ENCODE measurements at regions not wholly inside any gene's neighbourhood (a gene's known extent, or its start where the extent isn't known, plus 50 kb on each side); places are given as distances from the start of the nearest gene placed in this dataset.

DNA sequence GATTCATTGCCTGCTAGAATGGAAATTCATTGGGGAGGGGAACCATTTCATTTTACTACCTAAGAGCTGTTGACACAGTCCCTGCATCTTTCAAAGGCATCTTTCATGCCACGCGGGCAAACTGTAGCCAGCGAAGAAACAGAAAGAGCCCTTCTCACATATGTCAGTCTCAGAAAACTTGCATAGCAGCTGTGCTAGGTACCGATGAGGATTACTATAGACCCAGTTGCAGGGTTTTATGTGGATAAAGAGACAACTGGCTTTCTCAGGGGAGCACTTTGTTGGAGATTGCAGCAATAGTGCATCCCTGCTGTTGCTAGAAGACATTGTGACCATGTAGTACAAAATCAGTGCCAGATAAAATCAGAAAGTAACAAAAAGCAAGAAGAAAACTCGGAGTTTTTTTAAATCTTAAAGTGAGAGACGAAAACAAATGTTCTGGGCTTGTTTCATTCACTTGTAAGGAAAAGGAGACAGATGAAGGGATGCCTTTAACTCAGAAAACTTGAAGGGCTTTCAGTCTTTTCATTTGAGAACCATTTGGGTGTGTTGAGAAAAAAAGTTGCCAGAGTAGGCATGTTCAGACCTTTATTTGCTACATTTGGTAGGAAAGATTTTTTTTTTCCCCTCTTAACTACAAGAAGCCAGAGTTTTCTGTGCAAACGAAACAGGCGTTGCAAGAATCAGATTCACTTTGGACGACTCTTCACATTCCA lies 804.1 kb downstream of the USP25 start:
- no peak overlapping the region for H3K4me3 Mint-ChIP-seq
- no peak overlapping the region for H3K27ac Mint-ChIP-seq
- no peaks in the 10 kb centered on the region for H3K27me3 Mint-ChIP-seq
- no peaks in the 10 kb centered on the region for H3K4me1 Mint-ChIP-seq (ENCODE audit: low read depth)
- no peaks in the 10 kb centered on the region for H3K36me3 Mint-ChIP-seq
- H3K9me3 Mint-ChIP-seq (ENCODE audit: low read depth): peaks cover 3% of the 10 kb centered on the region

DNA sequence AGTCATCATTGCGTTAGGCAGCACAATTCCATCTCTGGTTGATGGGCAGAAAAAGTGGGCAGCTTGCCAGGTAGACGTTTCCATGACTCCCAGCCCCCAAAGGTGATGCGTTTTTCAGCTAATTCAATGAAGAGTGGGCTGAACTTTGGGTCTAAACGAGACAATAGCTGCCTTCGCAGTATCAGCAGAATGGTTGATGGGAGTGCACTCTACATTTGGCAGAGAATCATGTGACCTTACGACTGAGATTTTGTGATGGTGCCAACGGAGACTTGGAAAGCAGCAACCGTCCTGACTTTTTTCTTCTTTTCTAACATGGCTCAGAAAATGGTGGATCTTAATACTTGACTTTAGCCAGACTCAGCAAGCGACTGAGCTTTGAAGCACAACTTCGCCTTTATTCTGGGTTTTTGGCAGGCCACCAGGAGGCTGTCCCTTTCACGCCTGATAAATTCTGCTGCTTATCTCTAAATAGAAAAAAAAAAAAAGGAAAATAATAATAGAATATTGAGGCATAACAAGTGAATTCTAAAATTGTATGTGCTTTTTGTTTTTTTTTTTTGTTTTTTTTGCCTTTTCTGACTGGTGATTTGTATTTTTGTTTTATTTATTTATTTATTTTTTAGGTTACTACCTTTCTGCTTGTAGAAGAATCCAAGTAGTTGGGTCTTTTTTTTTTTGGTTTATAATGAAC lies 804.8 kb downstream of the USP25 start:
- Mint-ChIP-seq H3K36me3 (no peaks in the 10 kb centered on the region), H3K9me3 (ENCODE audit: low read depth) (no peaks in the 10 kb centered on the region), H3K27me3 (no peaks in the 10 kb centered on the region), H3K27ac (no peak overlapping the region), H3K4me1 (ENCODE audit: low read depth) (no peaks in the 10 kb centered on the region), H3K4me3 (no peak overlapping the region)

DNA sequence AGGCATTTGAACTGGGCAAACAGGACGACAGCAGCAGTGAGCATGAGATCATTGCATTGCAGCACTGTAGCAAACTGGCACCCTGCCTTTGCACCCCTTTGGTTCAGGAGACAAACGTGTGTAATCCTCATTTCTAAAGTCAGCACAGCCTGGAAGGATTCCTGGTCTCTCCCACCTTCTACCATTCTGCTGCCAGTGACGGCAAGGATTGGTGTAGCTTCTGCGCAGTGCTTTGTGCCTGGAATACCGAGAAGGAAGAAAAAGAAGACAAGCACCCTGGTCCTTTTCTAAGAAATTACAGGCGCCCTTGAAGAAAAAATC lies 805.3 kb downstream of the USP25 start:
- Mint-ChIP-seq H3K9me3 (ENCODE audit: low read depth) (no peaks in the 10 kb centered on the region), H3K27ac (no peak overlapping the region), H3K36me3 (no peaks in the 10 kb centered on the region)

DNA sequence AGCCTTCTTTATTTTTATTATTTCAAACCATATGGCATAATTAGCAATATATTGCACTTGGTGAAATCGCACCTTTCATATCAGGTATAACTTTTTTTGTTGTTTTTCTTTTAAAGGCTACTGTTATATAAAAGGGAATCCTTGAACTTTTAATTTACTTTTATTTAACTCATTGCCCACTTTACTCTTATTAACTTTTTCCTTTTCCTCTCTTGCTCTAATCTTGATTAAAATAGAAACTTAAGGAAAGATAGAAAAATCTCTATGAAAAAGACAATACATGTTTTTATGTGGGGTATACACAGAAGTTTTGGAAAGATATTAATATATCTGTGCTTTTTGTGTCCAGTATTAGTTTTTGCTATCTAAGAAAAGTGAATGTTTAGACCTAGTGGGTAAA lies 805.8 kb downstream of the USP25 start:
- no peaks in the 10 kb centered on the region for H3K4me1 Mint-ChIP-seq (ENCODE audit: low read depth)
- H3K4me3 Mint-ChIP-seq: no peak overlapping the region
- no peak overlapping the region for H3K27ac Mint-ChIP-seq
- H3K27me3 Mint-ChIP-seq: no peaks in the 10 kb centered on the region
- H3K9me3 Mint-ChIP-seq (ENCODE audit: low read depth): no peaks in the 10 kb centered on the region
- no peaks in the 10 kb centered on the region for H3K36me3 Mint-ChIP-seq

More for the DNA sequence above, 805.3 kb downstream of the USP25 start:
- no peak overlapping the region for H3K4me3 Mint-ChIP-seq
- H3K27me3 Mint-ChIP-seq: no peaks in the 10 kb centered on the region
- no peaks in the 10 kb centered on the region for H3K4me1 Mint-ChIP-seq (ENCODE audit: low read depth)

DNA sequence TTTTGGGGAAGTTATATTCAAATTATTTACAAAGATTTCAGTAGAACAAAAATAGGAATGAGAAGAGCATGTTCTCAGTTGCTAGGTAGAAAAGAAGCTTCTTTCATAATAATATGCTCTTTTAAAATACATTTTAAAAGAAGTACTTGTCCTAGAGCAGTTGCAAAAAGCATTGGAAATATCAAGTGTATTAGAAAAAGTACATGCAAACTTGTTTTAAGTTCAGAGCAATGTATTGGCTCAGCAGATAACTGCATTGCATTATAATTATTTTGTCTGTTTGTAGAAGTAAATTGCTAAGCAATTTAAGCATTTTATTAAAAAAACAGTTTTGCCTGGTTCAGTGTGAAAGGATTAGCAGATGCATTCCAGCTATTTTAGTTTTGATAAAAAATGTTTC lies 806.4 kb downstream of the USP25 start:
- H3K36me3 Mint-ChIP-seq: no peaks in the 10 kb centered on the region
- H3K9me3 Mint-ChIP-seq (ENCODE audit: low read depth): no peaks in the 10 kb centered on the region
- H3K27me3 Mint-ChIP-seq: no peaks in the 10 kb centered on the region

DNA sequence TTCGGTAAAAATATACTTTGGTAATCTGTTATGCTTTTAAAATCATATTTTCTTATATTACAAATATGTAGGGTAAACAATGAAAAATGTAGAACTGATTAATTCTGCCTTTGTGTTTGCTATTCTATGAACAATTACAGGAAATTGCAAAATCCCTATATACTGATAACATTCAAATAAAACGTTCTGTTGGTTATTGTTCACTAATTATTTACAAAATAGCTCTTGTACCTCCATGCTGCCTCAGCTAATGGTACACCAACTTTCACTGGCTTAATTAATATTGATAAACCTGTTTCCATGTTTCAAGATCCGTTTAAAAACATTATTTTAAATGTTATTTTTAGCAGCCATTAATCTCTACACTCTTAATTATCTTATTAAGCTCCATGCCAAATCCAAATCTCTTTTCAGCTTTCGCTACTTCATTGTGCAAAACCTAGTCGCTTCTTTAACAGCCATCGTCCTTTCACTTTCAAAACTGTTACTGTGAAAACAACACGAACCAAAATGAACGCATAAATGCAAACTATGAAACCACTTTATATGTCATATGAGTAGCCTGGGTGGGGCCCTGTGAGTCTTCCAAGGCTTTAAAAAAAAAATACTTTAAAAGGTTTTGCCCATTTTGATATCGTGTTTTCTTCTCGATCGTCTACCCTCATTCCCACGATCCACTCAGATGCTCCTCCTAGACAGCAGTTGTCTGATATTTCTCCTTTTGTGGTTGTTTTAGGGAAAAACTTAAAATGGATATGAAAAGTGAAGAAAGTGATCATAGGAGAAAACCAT lies 807.1 kb downstream of the USP25 start:
- no peaks in the 10 kb centered on the region for H3K36me3 Mint-ChIP-seq
- no peak overlapping the region for H3K4me3 Mint-ChIP-seq
- H3K9me3 Mint-ChIP-seq (ENCODE audit: low read depth): no peaks in the 10 kb centered on the region
- H3K27me3 Mint-ChIP-seq: no peaks in the 10 kb centered on the region
- no peaks in the 10 kb centered on the region for H3K4me1 Mint-ChIP-seq (ENCODE audit: low read depth)
- H3K27ac Mint-ChIP-seq: no peak overlapping the region

More for the DNA sequence above, 806.4 kb downstream of the USP25 start:
- no peak overlapping the region for H3K27ac Mint-ChIP-seq
- H3K4me1 Mint-ChIP-seq (ENCODE audit: low read depth): no peaks in the 10 kb centered on the region
- H3K4me3 Mint-ChIP-seq: no peak overlapping the region

DNA sequence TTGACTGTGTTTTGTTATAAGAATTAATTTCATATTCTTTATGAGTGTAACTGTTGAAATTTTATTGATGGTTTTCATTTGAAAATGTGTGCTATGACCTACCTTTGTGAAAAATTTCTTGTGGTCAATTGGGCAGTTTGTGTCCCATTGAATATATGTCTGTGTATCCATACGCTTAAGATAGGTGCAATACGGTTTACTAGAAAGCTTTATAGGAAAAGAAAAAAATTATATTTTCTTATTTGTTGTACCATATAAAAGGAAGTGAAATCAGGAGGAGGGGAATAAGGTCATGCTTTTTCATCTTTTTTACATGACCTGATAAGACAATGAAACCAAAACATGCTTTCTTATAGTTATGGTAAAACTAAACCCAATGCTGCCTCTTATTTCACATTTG lies 807.7 kb downstream of the USP25 start:
- Mint-ChIP-seq H3K36me3 (no peaks in the 10 kb centered on the region), H3K27me3 (no peaks in the 10 kb centered on the region), H3K4me3 (no peak overlapping the region), H3K9me3 (ENCODE audit: low read depth) (no peaks in the 10 kb centered on the region), H3K4me1 (ENCODE audit: low read depth) (no peaks in the 10 kb centered on the region), H3K27ac (no peak overlapping the region)

DNA sequence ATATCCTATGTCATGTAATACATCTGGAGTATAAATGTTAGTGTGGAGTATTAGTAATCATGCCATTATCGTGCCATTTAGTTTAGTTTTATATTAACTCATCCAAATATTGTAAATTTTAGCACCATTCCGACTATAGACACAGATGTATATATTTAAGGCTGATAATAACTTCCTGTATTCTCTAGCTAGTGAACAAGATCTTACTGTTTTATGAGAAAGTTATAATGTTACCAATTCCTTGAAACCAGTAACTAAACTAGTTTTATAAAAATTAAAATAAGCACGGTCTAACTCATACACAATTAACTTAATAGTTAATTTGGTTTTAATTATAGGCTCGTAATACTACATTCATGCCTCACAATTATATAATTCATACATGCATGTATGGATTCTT lies 808.6 kb downstream of the USP25 start:
- Mint-ChIP-seq H3K4me1 (ENCODE audit: low read depth) (no peaks in the 10 kb centered on the region), H3K36me3 (no peaks in the 10 kb centered on the region), H3K9me3 (ENCODE audit: low read depth) (no peaks in the 10 kb centered on the region), H3K27ac (no peak overlapping the region), H3K4me3 (no peak overlapping the region), H3K27me3 (no peaks in the 10 kb centered on the region)

DNA sequence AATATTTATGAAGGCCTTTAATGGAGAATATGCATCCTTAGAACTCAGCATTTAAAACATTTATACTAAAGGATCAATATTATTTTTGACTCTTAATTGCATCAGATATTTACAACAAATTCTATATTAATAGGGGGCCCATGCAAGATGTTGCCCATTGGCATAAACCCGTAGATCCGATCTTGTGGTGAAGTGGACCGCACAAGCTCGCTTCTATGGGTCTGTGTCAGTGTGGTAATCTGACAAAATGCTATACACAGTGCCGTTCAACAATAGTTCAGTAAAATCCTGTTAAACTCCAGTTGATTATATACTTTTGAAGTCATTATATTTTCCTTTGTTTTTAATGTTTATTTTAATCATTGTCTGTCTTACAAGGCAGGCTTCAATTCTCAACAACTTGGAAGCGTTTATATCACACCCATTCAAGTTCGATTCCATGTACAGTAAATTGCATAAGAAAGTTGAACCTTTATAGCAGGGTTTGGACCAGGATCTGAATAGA lies 809.2 kb downstream of the USP25 start:
- Mint-ChIP-seq H3K4me3 (no peak overlapping the region), H3K27ac (no peak overlapping the region), H3K27me3 (no peaks in the 10 kb centered on the region), H3K4me1 (ENCODE audit: low read depth) (no peaks in the 10 kb centered on the region), H3K9me3 (ENCODE audit: low read depth) (no peaks in the 10 kb centered on the region), H3K36me3 (no peaks in the 10 kb centered on the region)

DNA sequence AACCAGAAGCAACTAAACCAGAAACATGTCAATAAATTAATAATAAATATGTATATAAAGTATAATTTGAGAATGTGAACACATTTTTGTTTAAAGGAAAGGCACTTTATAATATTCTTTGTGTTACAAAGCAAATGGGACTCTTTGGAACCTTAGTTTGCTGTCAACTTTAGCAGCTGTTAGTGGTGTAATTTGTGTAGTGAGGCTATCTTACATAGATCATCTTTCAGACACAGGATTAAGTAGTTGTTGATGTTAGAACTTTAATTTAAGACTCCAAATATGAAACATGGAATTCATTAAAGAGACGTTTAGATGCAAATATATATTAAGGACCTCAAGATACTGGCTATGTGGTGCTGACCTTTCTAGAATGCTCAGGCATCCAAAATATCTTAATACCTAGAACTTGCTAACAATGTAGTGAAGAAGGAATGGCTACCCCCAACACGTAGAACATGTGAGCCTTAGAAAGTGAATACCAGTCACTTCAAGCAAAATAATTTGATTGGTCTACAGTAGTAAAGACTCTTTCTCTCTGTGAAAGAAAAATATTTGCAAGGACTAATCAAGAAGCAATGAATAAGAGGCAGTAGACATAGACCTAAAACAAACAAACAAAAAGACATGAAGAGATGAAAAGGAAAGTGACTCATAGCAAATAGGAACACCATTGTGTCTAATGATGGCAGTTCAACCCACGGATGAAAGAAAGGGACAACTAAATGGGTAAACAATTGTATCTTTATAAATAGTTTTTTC lies 811.4 kb downstream of the USP25 start:
- no peaks in the 10 kb centered on the region for H3K9me3 Mint-ChIP-seq (ENCODE audit: low read depth)
- no peak overlapping the region for H3K4me3 Mint-ChIP-seq
- H3K27ac Mint-ChIP-seq: no peak overlapping the region
- H3K4me1 Mint-ChIP-seq (ENCODE audit: low read depth): no peaks in the 10 kb centered on the region
- no peaks in the 10 kb centered on the region for H3K36me3 Mint-ChIP-seq
- no peaks in the 10 kb centered on the region for H3K27me3 Mint-ChIP-seq

DNA sequence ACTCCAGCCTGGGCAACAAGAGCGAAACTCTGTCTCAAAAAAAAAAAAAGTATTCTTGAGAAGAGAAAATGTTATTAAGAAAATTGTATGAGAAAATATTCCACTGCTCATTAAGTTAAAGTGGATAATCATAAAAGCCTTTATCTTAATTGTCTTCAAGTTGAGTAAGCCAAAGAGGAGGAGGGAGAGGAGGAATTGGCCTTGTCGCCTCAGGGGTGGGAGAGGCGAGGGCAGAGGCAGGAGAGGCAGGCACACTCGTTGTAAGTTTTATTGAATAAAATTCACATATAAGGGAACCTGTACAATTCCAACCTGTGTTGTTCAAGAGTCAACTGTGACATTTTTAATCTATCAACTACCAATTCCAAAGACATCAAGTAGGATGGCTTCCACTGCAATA lies 820.3 kb downstream of the USP25 start:
- H3K36me3 Mint-ChIP-seq: no peaks in the 10 kb centered on the region
- H3K4me3 Mint-ChIP-seq: no peak overlapping the region
- H3K27me3 Mint-ChIP-seq: no peaks in the 10 kb centered on the region
- no peak overlapping the region for H3K27ac Mint-ChIP-seq
- no peaks in the 10 kb centered on the region for H3K9me3 Mint-ChIP-seq (ENCODE audit: low read depth)
- no peaks in the 10 kb centered on the region for H3K4me1 Mint-ChIP-seq (ENCODE audit: low read depth)

DNA sequence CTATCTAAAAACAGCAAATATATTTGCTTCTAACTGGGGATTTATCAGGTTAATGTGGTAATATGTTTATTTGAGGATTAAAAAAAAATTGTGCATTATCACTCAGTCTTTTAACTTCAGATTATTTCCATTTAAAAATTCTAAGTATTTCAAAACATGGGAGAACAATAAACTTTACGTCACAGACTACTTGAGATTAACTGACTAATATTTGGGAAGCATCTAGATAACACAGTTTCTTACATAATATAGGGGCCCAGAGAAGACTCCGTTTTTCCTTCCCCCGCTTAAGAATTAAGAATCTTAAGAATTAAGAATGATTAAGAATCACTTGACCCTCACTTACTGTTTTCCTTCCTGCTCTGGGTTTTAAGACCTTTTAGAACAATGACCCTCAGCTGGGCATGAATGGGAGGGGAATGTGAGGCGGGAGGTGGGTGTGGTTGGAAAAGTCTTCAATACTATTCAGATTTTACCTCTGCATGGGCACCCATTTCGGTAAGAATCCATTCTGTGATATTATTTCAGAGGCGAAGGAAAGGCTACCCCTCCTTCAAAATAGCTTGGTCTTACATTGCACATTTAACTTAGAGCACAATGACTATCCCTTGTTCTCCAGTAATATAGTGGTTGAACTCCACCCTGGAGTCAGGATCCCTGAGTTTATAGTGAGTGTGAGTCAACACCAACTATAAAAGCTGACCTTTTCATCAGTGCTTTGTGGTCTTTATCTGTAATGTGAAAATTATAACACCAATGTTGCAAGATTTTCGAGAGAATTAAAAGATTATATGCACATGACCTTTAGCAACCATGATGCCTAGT lies 821.3 kb downstream of the USP25 start:
- no peaks in the 10 kb centered on the region for H3K36me3 Mint-ChIP-seq
- H3K9me3 Mint-ChIP-seq (ENCODE audit: low read depth): no peaks in the 10 kb centered on the region
- no peak overlapping the region for H3K27ac Mint-ChIP-seq
- H3K4me3 Mint-ChIP-seq: no peak overlapping the region
- H3K4me1 Mint-ChIP-seq (ENCODE audit: low read depth): no peaks in the 10 kb centered on the region
- no peaks in the 10 kb centered on the region for H3K27me3 Mint-ChIP-seq

DNA sequence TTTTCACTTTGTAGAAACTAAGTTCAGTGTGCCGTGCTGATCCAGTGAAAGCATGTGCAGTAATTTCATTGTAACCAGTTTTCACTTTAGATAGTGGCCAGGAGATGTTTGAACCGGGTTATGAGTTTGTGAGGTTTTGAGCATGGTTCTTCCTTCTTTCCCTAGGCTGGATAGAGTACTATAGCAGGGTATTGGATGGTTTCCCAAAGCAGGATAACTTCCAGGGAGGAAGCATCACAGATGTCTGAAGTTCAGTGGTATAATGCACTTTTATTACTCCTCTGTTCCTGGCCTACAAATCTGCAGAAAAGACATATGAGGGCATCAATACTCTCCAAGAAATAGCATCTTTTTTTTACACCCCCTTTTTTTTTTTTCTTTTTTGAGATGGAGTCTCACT lies 823.1 kb downstream of the USP25 start:
- Mint-ChIP-seq H3K9me3 (ENCODE audit: low read depth) (no peaks in the 10 kb centered on the region), H3K27ac (no peak overlapping the region), H3K36me3 (no peaks in the 10 kb centered on the region), H3K4me1 (ENCODE audit: low read depth) (no peaks in the 10 kb centered on the region), H3K4me3 (no peak overlapping the region), H3K27me3 (no peaks in the 10 kb centered on the region)

DNA sequence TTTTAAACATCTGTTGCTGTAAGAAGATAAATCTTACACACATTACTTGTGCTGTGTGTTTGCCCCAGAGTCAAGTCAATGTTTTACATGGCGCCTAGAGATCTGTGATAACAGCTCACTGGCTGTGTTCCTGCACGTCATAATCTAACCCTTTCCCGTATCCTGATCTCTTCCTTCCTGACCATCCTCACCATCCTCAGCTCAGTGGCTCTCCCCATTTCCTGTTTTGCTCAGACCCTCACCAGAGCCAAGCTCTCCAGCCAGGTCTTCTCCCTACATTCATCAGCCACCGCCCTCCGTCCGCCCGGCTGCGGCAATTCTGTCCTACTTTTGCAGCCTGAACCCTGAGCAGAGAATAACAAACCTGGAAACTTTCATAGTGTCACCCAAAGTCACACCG lies 824.7 kb downstream of the USP25 start:
- Mint-ChIP-seq H3K4me3 (no peak overlapping the region), H3K27me3 (no peaks in the 10 kb centered on the region), H3K4me1 (ENCODE audit: low read depth) (no peaks in the 10 kb centered on the region), H3K27ac (no peak overlapping the region), H3K36me3 (no peaks in the 10 kb centered on the region), H3K9me3 (ENCODE audit: low read depth) (no peaks in the 10 kb centered on the region)

Measured in activated naive CD8-positive, alpha-beta T cell (primary cell).